HG03159 (cell line): ENCODE measurements at regions not wholly inside any gene's neighbourhood (a gene's known extent, or its start where the extent isn't known, plus 50 kb on each side); places are given as distances from the start of the nearest gene placed in this dataset.
"Not testable (repeated sequence)": the region's sequence is repeated elsewhere in the genome, so short reads cannot be mapped to it uniquely, and the experiment has no call there.

Experiments used
- ATAC-seq: cut with Tn5 transposase; IDR thresholded peaks from one replicate; pipeline ENCODE4 v1.9.1; 2021; ENCODE audit warnings: mild to moderate bottlenecking, moderate library complexity; ENCODE audit not compliant: unreplicated experiment

DNA sequence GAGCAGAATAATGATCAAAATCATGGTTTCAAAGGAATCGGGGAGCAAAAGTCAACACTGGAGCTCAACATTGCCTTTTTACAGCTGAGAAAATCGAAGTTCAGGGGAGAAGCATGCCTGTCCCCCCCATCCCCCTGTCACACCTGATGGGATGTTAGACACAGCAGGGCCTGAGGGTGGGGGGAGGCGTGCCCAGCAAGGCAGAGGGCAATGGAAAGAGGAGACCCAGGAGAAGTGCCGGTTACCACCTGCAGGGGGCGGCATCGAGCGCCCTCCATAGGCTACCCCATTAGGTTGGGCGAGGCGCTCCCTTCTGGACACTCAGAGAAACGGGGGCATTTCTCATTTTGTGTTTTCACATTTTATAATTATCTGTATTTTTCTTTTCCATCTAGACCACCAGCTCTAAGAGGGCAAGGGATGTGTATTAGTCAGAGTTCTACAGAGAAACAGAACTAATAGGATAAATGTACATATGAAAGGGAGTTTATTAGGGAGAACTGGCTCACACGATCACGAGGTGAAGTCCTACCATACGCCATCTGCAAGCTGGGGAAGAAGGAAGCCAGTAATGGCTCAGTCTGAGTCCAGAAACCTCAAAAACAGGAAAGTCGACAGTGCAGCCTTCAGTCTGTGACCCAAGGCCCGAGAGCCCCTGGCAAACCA, 271.3 kb downstream of the LRATD1 start:
- peak; percentile 99 for ATAC-seq

DNA sequence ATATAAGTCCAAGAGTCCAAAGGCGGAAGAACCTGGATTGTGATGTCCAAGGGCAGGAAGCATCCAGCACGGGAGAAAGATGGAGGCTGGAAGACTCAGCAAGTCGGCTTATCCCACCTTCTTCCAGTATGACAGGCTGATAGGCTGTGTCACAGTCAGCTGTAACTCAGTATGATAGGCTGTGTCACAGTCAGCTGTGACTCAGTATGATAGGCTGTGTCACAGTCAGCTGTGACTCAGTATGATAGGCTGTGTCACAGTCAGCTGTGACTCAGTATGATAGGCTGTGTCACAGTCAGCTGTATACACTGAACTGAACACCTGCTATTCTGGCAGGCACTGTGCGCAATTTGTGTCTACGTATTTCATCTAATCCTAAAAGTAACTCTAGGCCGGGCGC, 271.9 kb downstream of the LRATD1 start:
- ATAC-seq = not testable (repeated sequence)

DNA sequence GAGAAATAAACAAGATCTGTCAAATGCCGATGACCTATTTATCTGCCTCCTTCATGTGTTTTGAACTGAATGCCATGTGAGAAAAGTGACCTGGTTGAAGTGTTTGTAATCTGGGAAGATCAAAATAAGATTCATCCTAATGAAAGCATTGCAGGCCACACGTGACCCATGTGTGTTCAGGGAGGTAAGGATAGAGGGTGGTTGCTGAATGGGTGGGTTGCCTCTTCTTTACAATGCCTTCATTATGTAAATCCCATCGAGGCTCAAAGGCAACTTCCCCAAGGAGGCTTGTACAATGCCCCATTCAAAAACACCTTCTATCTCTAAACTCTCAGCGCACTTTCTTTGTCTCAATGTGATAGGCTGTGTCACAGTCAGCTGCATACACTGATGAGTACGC, 273.1 kb downstream of the LRATD1 start:
- ATAC-seq = no peak

DNA sequence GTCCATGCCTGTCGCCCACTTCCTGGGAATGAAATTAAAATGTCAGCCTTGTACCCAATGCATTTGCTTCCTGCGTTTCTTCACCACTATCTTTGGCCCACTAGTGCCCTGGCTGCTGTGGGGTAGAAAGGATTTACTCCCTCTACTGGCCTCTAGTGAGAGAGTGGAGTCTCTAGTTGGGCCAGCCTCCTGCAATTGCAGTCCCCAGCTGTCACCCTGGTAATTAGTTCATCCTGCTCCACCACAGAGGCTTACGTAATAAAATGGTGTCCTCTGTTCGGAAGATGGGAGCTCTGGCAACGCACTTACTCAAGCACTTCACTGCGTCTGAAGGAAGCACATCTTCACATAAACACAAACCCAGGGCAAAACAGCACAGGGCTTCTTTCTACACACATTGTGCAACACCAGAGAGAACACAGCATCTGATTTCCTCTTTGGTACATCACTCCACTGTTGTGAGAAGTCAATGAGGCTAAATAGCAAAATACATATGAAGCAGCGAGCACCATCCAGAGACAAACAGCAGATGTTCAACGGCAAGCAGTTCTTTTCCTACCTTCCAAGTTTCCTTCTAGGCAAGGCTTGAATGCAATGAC, 274.6 kb downstream of the LRATD1 start:
- no peak for ATAC-seq

DNA sequence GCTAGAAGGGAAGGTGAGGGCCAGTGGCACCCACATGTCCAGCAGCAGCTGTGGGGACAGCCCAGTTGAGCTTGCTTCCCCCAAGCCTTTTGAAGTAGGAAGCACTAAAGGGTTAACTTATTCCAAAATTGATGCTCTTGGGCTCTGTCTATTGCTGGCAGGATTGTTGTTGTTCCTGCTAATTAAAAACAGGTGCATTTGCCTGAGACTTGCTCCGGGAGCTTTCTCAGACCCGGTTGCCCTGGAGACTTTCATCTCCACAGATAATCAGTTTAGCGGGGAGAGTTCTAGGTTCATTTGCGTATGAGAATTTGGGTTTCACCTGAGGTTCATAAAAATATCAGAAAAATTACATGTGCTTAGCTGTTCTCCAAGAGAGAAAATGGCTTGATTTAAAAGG, 277.3 kb downstream of the LRATD1 start:
- ATAC-seq = no peak

DNA sequence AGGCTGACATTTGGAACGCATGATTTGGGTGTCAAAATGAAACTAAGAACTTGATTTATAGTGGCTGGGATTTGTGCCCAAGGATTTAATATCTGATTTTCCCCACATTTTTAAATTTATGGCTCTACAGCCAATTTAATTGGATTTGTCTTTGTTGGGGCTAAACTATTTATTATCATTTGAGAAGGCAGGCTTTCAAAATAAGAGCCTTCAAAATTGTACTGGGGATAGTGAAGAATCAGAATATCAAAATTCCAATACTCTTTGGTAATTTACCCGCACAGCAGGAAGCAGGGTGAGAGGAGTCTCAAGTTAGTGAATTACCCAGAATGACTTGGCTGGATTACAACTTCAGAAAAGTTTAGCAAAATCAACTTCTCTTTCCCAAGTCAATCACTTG, 278.1 kb downstream of the LRATD1 start:
- no peak for ATAC-seq

DNA sequence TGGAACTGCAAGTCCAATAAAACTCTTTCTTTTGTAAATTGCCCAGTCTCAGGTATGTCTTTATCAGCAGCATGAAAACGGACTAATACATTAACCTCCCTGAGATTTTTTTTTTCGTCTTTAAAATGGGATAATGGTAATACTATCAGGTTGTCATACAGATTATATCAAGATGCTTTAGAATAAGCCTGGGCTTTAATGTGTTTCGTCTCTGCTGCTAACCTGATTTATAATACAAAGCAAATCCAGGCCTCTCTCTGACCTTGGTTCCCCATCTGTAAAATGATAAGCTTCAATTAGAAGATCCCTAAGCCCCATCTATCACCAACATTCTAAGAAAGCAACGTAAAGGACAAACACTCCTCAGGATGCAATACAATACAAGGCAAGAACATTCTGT, 283.5 kb downstream of the LRATD1 start:
- no peak for ATAC-seq

DNA sequence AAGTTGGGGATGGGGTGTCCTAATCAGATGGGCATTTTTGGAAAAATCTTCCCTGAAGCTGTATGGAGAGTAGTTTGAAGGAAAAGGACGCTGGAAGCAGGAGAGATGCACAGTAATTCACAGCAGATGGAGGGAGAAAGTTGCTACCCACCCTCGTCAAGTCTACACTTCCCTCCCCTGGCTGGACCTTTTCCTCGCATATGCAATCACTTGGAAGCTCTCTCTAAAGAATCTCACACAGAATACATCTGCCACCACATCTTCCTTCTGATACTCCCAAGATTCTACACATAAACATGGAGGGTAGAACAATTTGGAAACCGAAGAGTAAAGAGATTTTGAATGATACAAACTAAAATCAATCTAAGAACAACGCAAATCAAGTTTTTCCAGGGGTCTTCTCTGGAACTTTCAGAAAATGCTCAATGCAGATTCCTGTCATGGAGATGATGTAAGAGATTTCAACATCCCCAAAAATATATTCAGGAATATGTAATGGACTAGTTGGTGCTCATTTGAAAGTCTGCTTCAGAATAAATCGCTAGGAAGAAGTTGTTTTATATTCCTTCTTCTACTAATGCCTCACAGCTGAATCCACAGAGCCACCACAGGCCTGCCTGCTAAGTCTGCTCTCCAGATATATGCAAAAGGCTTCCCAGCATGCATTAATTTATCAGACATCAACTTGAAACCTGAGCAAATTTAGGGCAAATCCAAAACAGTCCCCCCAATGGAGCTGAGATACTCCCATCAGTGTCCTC, 291.5 kb downstream of the LRATD1 start:
- ATAC-seq = no peak

DNA sequence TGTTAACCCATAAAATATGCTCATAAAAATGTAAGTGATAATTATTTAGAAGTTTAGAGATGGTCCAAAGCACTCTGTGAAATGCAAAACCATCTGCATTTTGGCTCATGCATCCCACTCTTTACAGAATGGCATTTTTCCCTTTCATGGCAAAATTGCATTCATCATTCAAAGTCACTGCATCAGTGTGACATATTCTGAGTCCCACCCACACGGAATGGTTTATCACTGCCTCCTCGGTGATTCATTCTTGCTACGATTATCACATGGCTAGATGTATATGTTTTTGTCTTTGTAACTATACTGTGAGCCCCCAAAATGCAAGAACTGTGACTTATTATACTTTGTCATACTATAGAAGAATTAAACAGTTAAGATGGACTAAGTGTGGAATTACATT, 293.0 kb downstream of the LRATD1 start:
- no peak for ATAC-seq

DNA sequence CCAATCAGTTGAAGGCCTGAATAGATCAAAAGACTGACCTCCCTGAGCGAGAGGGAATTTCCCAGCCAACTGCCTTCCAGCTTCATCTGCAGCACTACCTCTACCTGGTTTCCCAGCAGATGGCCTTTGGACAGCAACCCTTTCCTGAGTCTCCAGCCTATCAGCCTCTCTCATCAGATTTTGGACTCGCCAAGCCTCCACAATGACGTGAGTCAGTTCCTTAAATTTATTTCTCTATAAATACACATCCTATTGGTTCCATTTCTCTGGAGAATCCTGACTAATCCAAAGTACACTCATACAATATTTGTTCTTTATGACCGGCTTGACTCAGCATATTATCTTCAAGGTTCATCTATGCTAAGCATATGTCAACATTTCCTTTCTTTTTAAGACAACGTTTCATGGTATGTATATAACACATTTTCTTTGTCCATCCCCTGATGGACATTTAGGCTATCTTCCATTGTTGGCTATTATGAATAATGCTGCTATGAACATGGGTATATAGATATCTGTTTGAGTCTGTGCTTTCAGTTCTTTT, 294.6 kb downstream of the LRATD1 start:
- no peak for ATAC-seq

DNA sequence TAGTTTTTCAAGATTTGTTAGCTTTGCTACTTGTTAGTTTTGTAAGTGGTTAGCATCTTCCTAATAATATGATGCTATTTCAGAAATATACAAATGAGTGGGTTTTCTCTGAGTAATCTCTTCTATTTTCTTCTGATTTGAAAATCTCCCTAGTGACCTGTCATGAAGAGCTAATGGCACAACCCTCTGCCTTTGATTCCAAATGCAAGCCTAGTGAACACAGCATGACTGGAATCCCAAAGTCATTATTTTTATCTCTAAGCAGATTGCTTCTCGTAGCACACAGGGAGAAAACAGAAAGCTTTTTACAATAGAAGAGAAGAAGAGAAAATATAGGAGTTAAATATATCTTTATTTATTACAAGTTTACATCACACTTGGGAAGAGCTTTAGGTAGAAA, 295.5 kb downstream of the LRATD1 start:
- no peak for ATAC-seq

DNA sequence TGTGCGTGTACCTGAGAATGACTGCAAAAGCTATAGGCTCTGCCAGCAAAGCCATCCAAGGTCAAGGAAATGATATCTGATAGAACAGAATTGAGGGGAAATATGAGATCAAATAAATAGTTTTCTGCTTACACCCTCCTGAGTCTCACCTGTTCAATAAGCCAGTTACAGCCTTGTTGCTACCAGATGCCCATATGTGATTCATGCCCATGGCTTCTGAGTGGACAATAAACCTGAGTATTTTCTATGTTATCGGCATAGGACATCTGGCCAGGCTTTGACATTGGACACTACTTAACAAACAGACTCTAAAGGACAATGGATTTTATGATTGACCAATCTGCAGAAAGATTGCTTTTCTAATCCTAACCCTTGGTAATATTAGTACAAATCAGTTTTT, 297.9 kb downstream of the LRATD1 start:
- ATAC-seq = no peak

DNA sequence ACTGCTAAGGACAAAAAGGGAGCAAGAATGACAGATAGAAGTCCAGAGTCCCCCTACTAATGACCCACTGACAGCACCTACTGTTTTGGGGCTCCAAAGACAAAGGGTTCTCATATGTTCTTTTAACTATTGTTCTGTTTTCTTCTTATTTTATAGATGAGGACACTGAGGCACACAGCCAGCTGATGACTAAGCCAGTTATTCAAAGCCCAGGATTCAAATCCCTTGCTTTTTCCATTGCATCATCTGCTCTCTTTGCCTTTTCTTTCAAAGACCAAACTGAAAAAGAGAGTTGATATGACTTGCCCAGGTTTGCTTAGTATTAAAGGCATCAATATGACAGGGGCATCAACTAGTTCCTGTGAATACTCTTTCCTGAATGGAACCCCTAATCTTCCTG, 299.8 kb downstream of the LRATD1 start:
- no peak for ATAC-seq

DNA sequence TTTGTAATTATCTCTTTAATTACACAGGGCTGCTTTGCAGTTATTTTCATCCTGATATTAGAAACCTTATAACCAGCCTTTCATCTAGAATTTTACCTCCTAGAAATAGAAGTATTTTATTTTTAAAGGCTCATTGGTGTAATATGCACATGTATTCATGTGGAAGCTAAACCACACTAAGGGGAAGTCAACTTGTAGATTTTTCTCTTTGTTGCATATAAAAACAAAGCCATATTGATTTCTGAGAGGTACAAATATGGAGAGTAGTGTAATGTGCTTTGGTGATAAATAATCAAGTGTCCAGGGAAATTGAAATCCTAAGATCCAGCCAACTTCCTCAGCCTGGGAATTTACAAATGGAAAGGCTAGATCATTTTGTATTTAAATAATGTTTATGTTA, 301.2 kb downstream of the LRATD1 start:
- no peak for ATAC-seq

DNA sequence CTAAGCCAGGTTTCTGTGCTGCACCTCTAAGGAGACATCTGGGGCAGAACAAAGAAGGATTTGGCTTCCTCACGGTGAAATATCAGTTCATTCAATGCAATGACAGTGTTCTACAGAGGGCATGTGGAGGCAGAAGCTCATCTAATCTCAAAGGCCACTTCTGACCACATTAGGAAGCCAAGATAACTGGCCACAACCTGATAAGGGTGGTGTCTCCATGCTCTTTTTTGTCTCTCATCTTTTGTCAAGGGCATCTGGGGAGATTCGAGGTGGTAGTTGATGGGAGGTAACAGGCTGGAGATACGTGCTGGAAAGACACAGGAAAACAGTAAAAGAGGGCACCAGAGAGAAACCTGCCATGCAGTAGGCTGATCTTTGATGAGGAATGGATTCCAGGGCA, 303.9 kb downstream of the LRATD1 start:
- ATAC-seq = no peak

DNA sequence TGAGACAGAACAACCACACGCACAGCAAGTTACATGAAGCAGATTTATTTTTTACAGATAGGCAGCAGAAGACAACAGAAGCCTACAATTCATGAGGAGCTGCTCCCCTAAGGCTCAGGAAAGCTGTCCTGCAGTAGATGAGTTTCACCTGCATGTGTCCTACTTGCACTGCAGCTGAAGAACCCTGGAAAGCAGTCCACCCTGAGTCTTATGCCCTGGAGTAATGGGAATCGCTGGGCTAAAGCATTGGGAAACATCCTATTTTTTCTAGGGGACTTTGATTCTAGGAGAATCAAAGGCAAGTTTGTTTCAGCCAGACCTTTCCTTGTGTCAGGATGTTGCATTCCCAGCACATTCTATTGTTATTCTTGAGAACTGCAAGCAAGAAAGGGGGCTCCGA, 304.8 kb downstream of the LRATD1 start:
- no peak for ATAC-seq

DNA sequence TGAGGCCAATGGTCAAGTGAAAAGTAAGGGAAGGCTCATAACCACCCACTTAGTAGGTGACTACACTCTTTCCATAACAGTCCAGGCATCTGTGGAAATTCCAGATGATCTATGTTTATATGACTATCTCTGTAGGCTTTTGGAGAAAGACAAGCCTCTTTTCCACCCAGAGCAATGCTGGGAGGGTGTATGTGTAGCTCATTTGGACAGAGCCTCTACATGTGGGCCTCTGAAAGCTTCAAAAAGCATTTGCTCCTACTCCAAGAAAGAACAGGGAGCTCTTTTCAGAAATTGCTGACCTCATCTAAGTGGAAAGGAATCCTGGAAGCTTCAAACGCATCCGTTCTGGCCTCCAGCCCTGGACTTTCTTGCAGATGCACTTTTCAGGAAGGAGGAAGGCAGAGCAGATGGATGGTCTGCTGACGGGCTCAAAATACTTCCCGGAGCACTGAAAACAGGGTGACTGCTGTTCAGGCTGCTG, 308.7 kb downstream of the LRATD1 start:
- no peak for ATAC-seq

DNA sequence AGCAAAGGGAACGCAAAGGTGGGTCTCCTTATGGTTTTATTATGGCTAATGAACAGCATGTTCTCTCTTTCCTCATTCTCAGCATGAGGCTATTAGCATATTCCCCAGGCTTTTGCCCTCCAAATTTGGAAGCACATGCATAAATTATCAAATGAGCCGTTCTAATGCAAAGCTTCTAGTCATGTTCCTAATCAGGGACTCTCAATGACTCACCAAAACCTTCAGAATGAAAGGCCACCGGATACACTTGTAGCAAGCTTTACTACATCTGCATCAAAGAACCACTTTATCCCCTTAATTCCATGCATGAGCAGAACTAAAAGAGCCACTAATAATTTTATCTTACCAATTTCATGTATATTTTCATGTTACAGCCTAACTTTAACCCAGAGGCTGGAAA, 310.5 kb downstream of the LRATD1 start:
- no peak for ATAC-seq

DNA sequence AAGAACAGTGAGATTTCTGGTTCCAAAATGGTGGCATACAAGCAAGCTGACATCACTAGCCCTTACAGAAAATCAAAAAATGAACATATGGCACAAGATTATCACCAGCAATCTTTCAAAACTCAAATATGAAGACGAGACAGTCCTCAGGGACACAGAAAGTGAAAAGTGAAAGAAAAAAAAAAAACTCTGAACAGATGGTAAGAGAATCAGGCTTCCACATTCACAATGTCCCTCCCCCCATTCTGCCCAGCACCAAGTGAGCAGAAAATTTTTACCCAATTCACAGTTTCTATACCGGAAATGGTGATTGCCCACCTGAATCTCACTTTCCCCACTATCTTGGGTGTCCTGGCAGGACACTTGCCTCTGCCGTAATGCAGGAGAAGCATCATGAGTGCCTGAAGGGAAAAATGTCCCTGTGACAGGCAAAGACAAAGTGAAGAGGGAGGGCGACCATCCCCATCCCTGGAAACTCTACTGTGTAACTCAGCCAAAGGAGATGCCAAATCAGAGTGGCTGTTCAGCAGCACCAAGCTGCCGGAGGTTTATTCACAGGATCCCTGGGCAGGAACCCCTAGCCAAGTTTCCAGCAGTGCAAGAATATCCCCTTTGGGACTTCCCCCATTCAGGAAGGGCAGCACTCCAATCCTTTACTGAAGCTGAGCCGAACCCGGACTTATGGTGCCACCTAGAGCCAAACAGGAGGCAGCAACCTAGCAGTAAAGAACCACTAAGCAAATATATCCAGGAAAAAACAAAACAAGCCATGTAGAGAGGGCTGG, 312.2 kb downstream of the LRATD1 start:
- peak; percentile 78 for ATAC-seq

DNA sequence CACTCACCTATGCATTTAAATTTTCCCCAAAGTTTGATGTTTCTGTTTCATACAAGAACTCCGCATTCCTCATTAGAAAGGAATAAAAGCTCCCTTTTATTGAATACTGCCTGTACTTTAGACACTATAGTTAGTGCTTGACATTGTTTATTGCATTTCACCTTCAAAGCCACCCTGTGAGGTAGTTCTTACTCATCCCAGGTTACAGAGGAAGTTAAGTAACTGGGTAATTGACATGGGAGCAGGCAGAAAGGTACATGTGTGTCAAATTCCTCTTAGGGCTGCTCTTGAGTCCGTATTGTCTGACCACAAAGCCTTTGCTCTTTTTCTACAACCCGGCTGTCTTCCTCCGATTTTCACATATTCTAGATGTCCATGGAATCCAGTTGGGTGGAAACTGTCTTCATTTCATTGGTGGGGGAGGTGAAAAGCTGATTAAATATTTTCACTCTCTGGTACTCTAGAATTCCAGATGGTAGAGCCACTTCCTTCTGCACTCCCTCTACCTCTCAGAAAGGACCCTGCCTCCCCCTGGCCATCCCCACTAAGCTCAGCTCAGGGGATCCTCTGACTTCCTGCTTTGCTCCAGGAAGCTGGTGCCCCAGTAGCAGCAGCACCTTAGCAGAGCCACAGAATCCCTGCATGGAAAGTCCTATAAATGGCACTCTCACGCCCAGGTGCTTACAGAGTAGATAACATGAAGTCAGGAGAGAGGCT, 319.2 kb downstream of the LRATD1 start:
- no peak for ATAC-seq
